ENCODE measurements at regions not wholly inside any gene's neighbourhood (a gene's known extent, or its start where the extent isn't known, plus 50 kb on each side); places are given as distances from the start of the nearest gene placed in this dataset.

GRCh38 chr5:74309050-74309449 is 331.5 kb downstream of the ENC1 start:
- H3K4me3 ChIP-seq (ENCODE audit: low read depth in 1 of 3, low read length in 3 of 3), result no peak overlapping the region
- no peaks in the 10 kb centered on the region for H3K9me3 ChIP-seq (ENCODE audit: control insufficient read depth in 2 of 2, insufficient read depth in 1 of 2, low read depth in 1 of 2, low read length in 1 of 2)
- no peaks in the 10 kb centered on the region for H3K36me3 ChIP-seq (ENCODE audit: control insufficient read depth in 3 of 3, insufficient read depth in 2 of 3, low read depth in 1 of 3, low read length in 3 of 3)
- DNase-seq (peak; percentile 37), FAIRE-seq (no peak)
- no peak overlapping the region for H3K27ac ChIP-seq (ENCODE audit: low read depth in 1 of 3, low read length in 2 of 3)
- H3K4me1 ChIP-seq (ENCODE audit: control insufficient read depth in 3 of 3, insufficient read depth in 2 of 3, low read depth in 1 of 3, low read length in 2 of 3), result no peaks in the 10 kb centered on the region
- H3K27me3 ChIP-seq (ENCODE audit: control insufficient read depth in 3 of 3, insufficient read depth in 3 of 3, low read length in 3 of 3), result no peaks in the 10 kb centered on the region

GRCh38 chr5:74306845-74307244 is 333.7 kb downstream of the ENC1 start:
- no peak for DNase-seq
- H3K27me3 ChIP-seq (ENCODE audit: control insufficient read depth in 3 of 3, insufficient read depth in 3 of 3, low read length in 3 of 3), result no peaks in the 10 kb centered on the region
- no peak overlapping the region for H3K4me3 ChIP-seq (ENCODE audit: low read depth in 1 of 3, low read length in 3 of 3)
- H3K9me3 ChIP-seq (ENCODE audit: control insufficient read depth in 2 of 2, insufficient read depth in 1 of 2, low read depth in 1 of 2, low read length in 1 of 2), result no peaks in the 10 kb centered on the region
- no peaks in the 10 kb centered on the region for H3K4me1 ChIP-seq (ENCODE audit: control insufficient read depth in 3 of 3, insufficient read depth in 2 of 3, low read depth in 1 of 3, low read length in 2 of 3)
- H3K36me3 ChIP-seq (ENCODE audit: control insufficient read depth in 3 of 3, insufficient read depth in 2 of 3, low read depth in 1 of 3, low read length in 3 of 3), result no peaks in the 10 kb centered on the region
- 42 to 72% (median 70%) methylated on average over 2 of the region's 2 CpGs for WGBS, 3 donors
- H3K27ac ChIP-seq (ENCODE audit: low read depth in 1 of 3, low read length in 2 of 3), result no peak overlapping the region
- FAIRE-seq, result no peak

GRCh38 chr5:74304536-74304935 is 336.0 kb downstream of the ENC1 start:
- Histone ChIP-seq H3K4me1 (ENCODE audit: control insufficient read depth in 3 of 3, insufficient read depth in 2 of 3, low read depth in 1 of 3, low read length in 2 of 3) (no peaks in the 10 kb centered on the region), H3K36me3 (ENCODE audit: control insufficient read depth in 3 of 3, insufficient read depth in 2 of 3, low read depth in 1 of 3, low read length in 3 of 3) (no peaks in the 10 kb centered on the region), H3K4me3 (ENCODE audit: low read depth in 1 of 3, low read length in 3 of 3) (no peak overlapping the region), H3K27me3 (ENCODE audit: control insufficient read depth in 3 of 3, insufficient read depth in 3 of 3, low read length in 3 of 3) (peaks cover 0 to 2% (median 0%) of the 10 kb centered on the region in 3 donors), H3K27ac (ENCODE audit: low read depth in 1 of 3, low read length in 2 of 3) (no peak overlapping the region), H3K9me3 (ENCODE audit: control insufficient read depth in 2 of 2, insufficient read depth in 1 of 2, low read depth in 1 of 2, low read length in 1 of 2) (no peaks in the 10 kb centered on the region)
- 70 to 91% (median 82%) methylated on average over 1 of the region's 1 CpG for WGBS, 3 donors
- FAIRE-seq (no peak), DNase-seq (no peak)

- no peaks in the 10 kb centered on the region for H3K36me3 ChIP-seq (ENCODE audit: control insufficient read depth in 3 of 3, insufficient read depth in 2 of 3, low read depth in 1 of 3, low read length in 3 of 3)
- H3K27ac ChIP-seq (ENCODE audit: low read depth in 1 of 3, low read length in 2 of 3), result no peak overlapping the region
- H3K4me3 ChIP-seq (ENCODE audit: low read depth in 1 of 3, low read length in 3 of 3), result no peak overlapping the region
- 90 to 95% (median 95%) methylated on average over 3 of the region's 3 CpGs for WGBS, 3 donors
- no peaks in the 10 kb centered on the region for H3K9me3 ChIP-seq (ENCODE audit: control insufficient read depth in 2 of 2, insufficient read depth in 1 of 2, low read depth in 1 of 2, low read length in 1 of 2)
- DNase-seq (no peak), FAIRE-seq (no peak)
- no peaks in the 10 kb centered on the region for H3K4me1 ChIP-seq (ENCODE audit: control insufficient read depth in 3 of 3, insufficient read depth in 2 of 3, low read depth in 1 of 3, low read length in 2 of 3)
- H3K27me3 ChIP-seq (ENCODE audit: control insufficient read depth in 3 of 3, insufficient read depth in 3 of 3, low read length in 3 of 3), result peaks cover 0 to 2% (median 0%) of the 10 kb centered on the region in 3 donors
Measured at GRCh38 chr5:74303578-74303977, 336.9 kb downstream of the ENC1 start.

- Histone ChIP-seq H3K27me3 (ENCODE audit: control insufficient read depth in 3 of 3, insufficient read depth in 3 of 3, low read length in 3 of 3) (peaks cover 0 to 2% (median 0%) of the 10 kb centered on the region in 3 donors), H3K4me3 (ENCODE audit: low read depth in 1 of 3, low read length in 3 of 3) (no peak overlapping the region), H3K27ac (ENCODE audit: low read depth in 1 of 3, low read length in 2 of 3) (no peak overlapping the region), H3K9me3 (ENCODE audit: control insufficient read depth in 2 of 2, insufficient read depth in 1 of 2, low read depth in 1 of 2, low read length in 1 of 2) (no peaks in the 10 kb centered on the region), H3K36me3 (ENCODE audit: control insufficient read depth in 3 of 3, insufficient read depth in 2 of 3, low read depth in 1 of 3, low read length in 3 of 3) (no peaks in the 10 kb centered on the region), H3K4me1 (ENCODE audit: control insufficient read depth in 3 of 3, insufficient read depth in 2 of 3, low read depth in 1 of 3, low read length in 2 of 3) (no peaks in the 10 kb centered on the region)
- DNase-seq, result no peak
- no peak for FAIRE-seq
Measured at GRCh38 chr5:74301576-74301975, 339.0 kb downstream of the ENC1 start.

GRCh38 chr5:74300808-74301389 is 339.6 kb downstream of the ENC1 start:
- Histone ChIP-seq H3K27me3 (ENCODE audit: control insufficient read depth in 3 of 3, insufficient read depth in 3 of 3, low read length in 3 of 3) (peaks cover 0 to 2% (median 0%) of the 10 kb centered on the region in 3 donors), H3K4me1 (ENCODE audit: control insufficient read depth in 3 of 3, insufficient read depth in 2 of 3, low read depth in 1 of 3, low read length in 2 of 3) (no peaks in the 10 kb centered on the region), H3K36me3 (ENCODE audit: control insufficient read depth in 3 of 3, insufficient read depth in 2 of 3, low read depth in 1 of 3, low read length in 3 of 3) (no peaks in the 10 kb centered on the region), H3K9me3 (ENCODE audit: control insufficient read depth in 2 of 2, insufficient read depth in 1 of 2, low read depth in 1 of 2, low read length in 1 of 2) (no peaks in the 10 kb centered on the region), H3K4me3 (ENCODE audit: low read depth in 1 of 3, low read length in 3 of 3) (no peak overlapping the region), H3K27ac (ENCODE audit: low read depth in 1 of 3, low read length in 2 of 3) (no peak overlapping the region)
- 88 to 91% (median 89%) methylated on average over 6 of the region's 6 CpGs for WGBS, 3 donors
- DNase-seq (no peak), FAIRE-seq (no peak)

GRCh38 chr5:74299833-74300232 is 340.7 kb downstream of the ENC1 start:
- Histone ChIP-seq H3K4me3 (ENCODE audit: low read depth in 1 of 3, low read length in 3 of 3) (no peak overlapping the region), H3K9me3 (ENCODE audit: control insufficient read depth in 2 of 2, insufficient read depth in 1 of 2, low read depth in 1 of 2, low read length in 1 of 2) (no peaks in the 10 kb centered on the region), H3K4me1 (ENCODE audit: control insufficient read depth in 3 of 3, insufficient read depth in 2 of 3, low read depth in 1 of 3, low read length in 2 of 3) (no peaks in the 10 kb centered on the region), H3K36me3 (ENCODE audit: control insufficient read depth in 3 of 3, insufficient read depth in 2 of 3, low read depth in 1 of 3, low read length in 3 of 3) (no peaks in the 10 kb centered on the region), H3K27ac (ENCODE audit: low read depth in 1 of 3, low read length in 2 of 3) (no peak overlapping the region), H3K27me3 (ENCODE audit: control insufficient read depth in 3 of 3, insufficient read depth in 3 of 3, low read length in 3 of 3) (peaks cover 0 to 2% (median 0%) of the 10 kb centered on the region in 3 donors)
- DNase-seq (no peak), FAIRE-seq (no peak)
- WGBS, 3 donors, result 44 to 58% (median 57%) methylated on average over 2 of the region's 2 CpGs

- H3K9me3 ChIP-seq (ENCODE audit: control insufficient read depth in 2 of 2, insufficient read depth in 1 of 2, low read depth in 1 of 2, low read length in 1 of 2), result no peaks in the 10 kb centered on the region
- H3K36me3 ChIP-seq (ENCODE audit: control insufficient read depth in 3 of 3, insufficient read depth in 2 of 3, low read depth in 1 of 3, low read length in 3 of 3), result no peaks in the 10 kb centered on the region
- H3K27me3 ChIP-seq (ENCODE audit: control insufficient read depth in 3 of 3, insufficient read depth in 3 of 3, low read length in 3 of 3), result peaks cover 0 to 2% (median 0%) of the 10 kb centered on the region in 3 donors
- H3K4me1 ChIP-seq (ENCODE audit: control insufficient read depth in 3 of 3, insufficient read depth in 2 of 3, low read depth in 1 of 3, low read length in 2 of 3), result no peaks in the 10 kb centered on the region
- FAIRE-seq (no peak), DNase-seq (no peak)
- no peak overlapping the region for H3K4me3 ChIP-seq (ENCODE audit: low read depth in 1 of 3, low read length in 3 of 3)
- H3K27ac ChIP-seq (ENCODE audit: low read depth in 1 of 3, low read length in 2 of 3), result no peak overlapping the region
- 51 to 64% (median 61%) methylated on average over 9 of the region's 9 CpGs for WGBS, 3 donors
Measured at GRCh38 chr5:74296685-74297408, 343.7 kb downstream of the ENC1 start.

- 83 to 88% (median 86%) methylated on average over 2 of the region's 2 CpGs for WGBS, 3 donors
- FAIRE-seq, result no peak
- no peaks in the 10 kb centered on the region for H3K36me3 ChIP-seq (ENCODE audit: control insufficient read depth in 3 of 3, insufficient read depth in 2 of 3, low read depth in 1 of 3, low read length in 3 of 3)
Measured at GRCh38 chr5:74295676-74296075, 344.9 kb downstream of the ENC1 start.

More at GRCh38 chr5:74295676-74296075, 344.9 kb downstream of the ENC1 start:
- Histone ChIP-seq H3K27me3 (ENCODE audit: control insufficient read depth in 3 of 3, insufficient read depth in 3 of 3, low read length in 3 of 3) (no peaks in the 10 kb centered on the region), H3K27ac (ENCODE audit: low read depth in 1 of 3, low read length in 2 of 3) (no peak overlapping the region), H3K9me3 (ENCODE audit: control insufficient read depth in 2 of 2, insufficient read depth in 1 of 2, low read depth in 1 of 2, low read length in 1 of 2) (no peaks in the 10 kb centered on the region), H3K4me3 (ENCODE audit: low read depth in 1 of 3, low read length in 3 of 3) (no peak overlapping the region), H3K4me1 (ENCODE audit: control insufficient read depth in 3 of 3, insufficient read depth in 2 of 3, low read depth in 1 of 3, low read length in 2 of 3) (no peaks in the 10 kb centered on the region)
- no peak for DNase-seq

Measured in small intestine (tissue), 7 donors.